ENCODE measurements at regions not wholly inside any gene's neighbourhood (a gene's known extent, or its start where the extent isn't known, plus 50 kb on each side); places are given as distances from the start of the nearest gene placed in this dataset.

DNA sequence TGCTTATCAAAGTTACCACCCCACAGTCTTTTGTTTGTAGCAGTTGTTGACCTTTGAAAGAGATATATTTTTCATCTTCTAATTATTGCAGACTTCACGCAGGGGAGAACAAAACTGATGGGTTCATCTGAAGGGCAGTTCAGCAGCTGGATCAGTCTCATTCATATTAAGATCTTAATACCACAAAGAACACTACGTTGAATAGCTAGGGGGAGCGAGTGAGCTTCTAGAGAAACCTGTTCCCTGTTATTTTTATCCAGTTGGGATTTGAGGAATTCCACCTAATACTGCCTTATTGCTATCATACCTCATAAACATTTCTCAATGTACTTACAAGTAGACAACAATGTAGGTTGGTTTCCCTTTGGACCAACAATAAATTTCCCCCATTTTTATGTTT is 306.1 kb upstream of the KIF2B start:
- no peak for TF ChIP-seq POLR2A (IDR thresholded peaks at IDR 0.05)
- TF ChIP-seq CTCF (IDR thresholded peaks at IDR 0.05), result no peak
